Bone marrow (tissue), 2 donors: ENCODE measurements at regions not wholly inside any gene's neighbourhood (a gene's known extent, or its start where the extent isn't known, plus 50 kb on each side); places are given as distances from the start of the nearest gene placed in this dataset.
"Not testable (repeated sequence)": the region's sequence is repeated elsewhere in the genome, so short reads cannot be mapped to it uniquely, and the experiment has no call there.

Source experiments
- DNase-seq, 2 donors: peaks; one replicate each; lab custom pipeline; 2025; lab: John Stamatoyannopoulos, UW

GRCh38 chr13:43946281-43946680 lies 66.6 kb downstream of the LACC1 start:
- no peak for DNase-seq

GRCh38 chr13:43947897-43948458 lies 68.3 kb downstream of the LACC1 start:
- no peak for DNase-seq

DNA sequence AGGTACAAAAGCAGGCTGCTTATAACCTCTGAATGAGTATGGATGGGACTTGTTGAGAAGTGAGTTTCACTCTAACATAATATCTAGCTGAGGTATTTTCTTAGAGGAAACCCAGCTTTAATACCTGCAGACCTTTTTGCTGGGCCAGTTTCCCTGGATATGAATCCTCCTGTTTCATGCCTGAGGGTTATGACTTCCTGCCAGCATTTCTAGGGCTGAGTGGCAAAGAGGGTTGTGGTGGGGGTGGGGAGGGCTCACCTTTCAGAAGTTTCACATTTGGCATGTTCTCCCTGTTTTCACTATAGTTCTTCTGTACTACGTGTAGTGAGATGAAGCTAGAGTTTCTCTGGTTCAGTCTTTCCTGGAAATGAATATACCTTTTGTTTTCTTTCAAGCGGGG lies 73.7 kb downstream of the LACC1 start:
- DNase-seq: no peak

DNA sequence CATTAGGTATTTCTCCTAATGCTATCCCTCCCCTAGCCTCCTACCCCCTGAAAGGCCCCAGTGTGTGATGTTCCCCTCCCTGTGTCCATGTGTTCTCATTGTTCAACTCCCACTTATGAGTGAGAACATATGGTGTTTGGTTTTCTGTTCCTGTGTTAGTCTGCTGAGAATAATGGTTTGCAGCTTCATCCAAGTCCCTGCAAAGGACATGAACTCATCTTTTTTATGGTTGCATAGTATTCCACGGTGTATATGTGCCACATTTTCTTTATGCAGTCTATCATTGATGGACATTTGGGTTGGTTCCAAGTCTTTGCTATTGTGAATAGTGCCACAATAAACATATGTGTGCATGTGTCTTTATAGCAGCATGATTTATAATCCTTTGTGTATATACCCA lies 77.3 kb downstream of the LACC1 start:
- DNase-seq: not testable (repeated sequence)

GRCh38 chr13:43959291-43959690 lies 79.6 kb downstream of the LACC1 start:
- DNase-seq: no peak

GRCh38 chr13:43961909-43962308 lies 82.2 kb downstream of the LACC1 start:
- no peak for DNase-seq

GRCh38 chr13:43963726-43964125 lies 84.0 kb downstream of the LACC1 start:
- no peak for DNase-seq

GRCh38 chr13:43964698-43965458 lies 85.2 kb downstream of the LACC1 start:
- no peak for DNase-seq

DNA sequence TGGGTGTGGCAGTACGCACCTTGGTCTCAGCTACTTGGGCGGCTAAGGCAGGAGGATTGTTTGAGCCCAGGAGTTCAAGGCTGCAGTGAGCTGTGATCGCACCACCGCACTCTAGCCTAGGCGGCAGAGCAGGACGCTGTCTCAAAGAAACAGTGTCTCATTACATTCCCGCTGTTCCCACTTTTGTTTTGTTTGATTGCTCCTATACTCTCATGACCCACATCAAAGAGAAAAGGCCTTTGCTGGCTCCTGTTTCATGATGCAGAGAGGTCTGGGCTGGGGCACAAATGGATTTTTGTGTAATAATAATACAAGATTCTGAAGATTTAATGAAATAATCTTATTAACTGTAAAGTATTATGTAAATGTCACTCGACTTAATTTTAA lies 85.7 kb downstream of the LACC1 start:
- DNase-seq: no peak

- not testable (repeated sequence) for DNase-seq
Observed at GRCh38 chr13:43968251-43968942, 88.7 kb downstream of the LACC1 start.

DNA sequence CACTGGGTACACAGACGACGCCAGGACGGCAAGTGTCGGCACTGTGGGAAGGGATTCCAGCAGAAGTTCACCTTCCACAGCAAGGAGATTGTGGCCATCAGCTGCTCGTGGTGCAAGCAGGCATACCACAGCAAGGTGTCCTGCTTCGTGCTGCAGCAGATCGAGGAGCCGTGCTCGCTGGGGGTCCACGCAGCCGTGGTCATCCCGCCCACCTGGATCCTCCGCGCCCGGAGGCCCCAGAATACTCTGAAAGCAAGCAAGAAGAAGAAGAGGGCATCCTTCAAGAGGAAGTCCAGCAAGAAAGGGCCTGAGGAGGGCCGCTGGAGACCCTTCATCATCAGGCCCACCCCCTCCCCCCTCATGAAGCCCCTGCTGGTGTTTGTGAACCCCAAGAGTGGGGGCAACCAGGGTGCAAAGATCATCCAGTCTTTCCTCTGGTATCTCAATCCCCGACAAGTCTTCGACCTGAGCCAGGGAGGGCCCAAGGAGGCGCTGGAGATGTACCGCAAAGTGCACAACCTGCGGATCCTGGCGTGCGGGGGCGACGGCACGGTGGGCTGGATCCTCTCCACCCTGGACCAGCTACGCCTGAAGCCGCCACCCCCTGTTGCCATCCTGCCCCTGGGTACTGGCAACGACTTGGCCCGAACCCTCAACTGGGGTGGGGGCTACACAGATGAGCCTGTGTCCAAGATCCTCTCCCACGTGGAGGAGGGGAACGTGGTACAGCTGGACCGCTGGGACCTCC lies 89.4 kb downstream of the LACC1 start:
- not testable (repeated sequence) for DNase-seq

DNA sequence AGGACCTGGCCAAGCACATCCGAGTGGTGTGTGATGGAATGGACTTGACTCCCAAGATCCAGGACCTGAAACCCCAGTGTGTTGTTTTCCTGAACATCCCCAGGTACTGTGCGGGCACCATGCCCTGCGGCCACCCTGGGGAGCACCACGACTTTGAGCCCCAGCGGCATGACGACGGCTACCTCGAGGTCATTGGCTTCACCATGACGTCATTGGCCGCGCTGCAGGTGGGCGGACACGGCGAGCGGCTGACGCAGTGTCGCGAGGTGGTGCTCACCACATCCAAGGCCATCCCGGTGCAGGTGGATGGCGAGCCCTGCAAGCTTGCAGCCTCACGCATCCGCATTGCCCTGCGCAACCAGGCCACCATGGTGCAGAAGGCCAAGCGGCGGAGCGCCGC lies 90.2 kb downstream of the LACC1 start:
- not testable (repeated sequence) for DNase-seq

DNA sequence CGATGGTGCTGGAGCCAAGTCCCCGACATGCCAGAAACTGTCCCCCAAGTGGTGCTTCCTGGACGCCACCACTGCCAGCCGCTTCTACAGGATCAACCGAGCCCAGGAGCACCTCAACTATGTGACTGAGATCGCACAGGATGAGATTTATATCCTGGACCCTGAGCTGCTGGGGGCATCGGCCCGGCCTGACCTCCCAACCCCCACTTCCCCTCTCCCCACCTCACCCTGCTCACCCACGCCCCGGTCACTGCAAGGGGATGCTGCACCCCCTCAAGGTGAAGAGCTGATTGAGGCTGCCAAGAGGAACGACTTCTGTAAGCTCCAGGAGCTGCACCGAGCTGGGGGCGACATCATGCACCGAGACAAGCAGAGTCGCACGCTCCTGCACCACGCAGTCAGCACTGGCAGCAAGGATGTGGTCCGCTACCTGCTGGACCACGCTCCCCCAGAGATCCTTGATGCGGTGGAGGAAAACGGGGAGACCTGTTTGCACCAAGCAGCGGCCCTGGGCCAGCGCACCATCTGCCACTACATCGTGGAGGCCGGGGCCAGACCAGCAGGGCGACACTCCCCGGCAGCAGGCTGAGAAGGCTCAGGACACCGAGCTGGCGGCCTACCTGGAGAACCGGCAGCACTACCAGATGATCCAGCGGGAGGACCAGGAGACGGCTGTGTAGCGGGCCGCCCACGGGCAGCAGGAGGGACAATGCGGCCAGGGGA lies 91.0 kb downstream of the LACC1 start:
- not testable (repeated sequence) for DNase-seq

DNA sequence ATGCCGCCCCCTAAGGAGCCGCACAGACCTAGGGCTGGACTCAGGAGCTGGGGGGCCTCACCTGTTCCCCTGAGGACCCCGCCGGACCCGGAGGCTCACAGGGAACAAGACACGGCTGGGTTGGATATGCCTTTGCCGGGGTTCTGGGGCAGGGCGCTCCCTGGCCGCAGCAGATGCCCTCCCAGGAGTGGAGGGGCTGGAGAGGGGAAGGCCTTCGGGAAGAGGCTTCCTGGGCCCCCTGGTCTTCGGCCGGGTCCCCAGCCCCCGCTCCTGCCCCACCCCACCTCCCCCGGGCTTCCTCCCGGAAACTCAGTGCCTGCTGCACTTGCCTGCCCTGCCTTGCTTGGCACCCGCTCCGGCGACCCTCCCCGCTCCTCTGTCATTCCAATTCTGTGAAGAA lies 91.6 kb downstream of the LACC1 start:
- DNase-seq: not testable (repeated sequence)

- no peak for DNase-seq
Observed at GRCh38 chr13:43977911-43978310, 98.2 kb downstream of the LACC1 start.

GRCh38 chr13:43978688-43979087 lies 99.0 kb downstream of the LACC1 start:
- DNase-seq: no peak

GRCh38 chr13:43979492-43979891 lies 99.8 kb downstream of the LACC1 start:
- DNase-seq: no peak

DNA sequence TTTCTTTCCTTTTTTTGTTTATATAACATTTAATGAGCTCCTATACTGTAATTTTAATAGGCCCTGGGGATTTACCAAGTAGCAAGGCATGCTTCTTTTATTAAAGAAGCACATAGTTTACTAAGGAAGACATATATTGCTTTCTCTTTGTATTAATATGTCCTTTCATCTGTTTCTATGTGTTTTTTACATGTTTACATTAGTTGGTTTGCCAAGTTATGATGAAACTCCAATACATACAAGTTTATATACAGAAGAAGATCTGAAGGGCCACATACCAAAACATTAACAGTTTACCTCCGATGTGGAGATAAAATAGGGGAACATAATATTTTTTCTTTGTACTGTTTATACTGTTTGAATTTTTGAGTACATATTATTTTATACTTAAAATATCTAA lies 100.9 kb downstream of the LACC1 start:
- DNase-seq: no peak

- no peak for DNase-seq
Observed at GRCh38 chr13:43981091-43981490, 101.4 kb downstream of the LACC1 start.

DNA sequence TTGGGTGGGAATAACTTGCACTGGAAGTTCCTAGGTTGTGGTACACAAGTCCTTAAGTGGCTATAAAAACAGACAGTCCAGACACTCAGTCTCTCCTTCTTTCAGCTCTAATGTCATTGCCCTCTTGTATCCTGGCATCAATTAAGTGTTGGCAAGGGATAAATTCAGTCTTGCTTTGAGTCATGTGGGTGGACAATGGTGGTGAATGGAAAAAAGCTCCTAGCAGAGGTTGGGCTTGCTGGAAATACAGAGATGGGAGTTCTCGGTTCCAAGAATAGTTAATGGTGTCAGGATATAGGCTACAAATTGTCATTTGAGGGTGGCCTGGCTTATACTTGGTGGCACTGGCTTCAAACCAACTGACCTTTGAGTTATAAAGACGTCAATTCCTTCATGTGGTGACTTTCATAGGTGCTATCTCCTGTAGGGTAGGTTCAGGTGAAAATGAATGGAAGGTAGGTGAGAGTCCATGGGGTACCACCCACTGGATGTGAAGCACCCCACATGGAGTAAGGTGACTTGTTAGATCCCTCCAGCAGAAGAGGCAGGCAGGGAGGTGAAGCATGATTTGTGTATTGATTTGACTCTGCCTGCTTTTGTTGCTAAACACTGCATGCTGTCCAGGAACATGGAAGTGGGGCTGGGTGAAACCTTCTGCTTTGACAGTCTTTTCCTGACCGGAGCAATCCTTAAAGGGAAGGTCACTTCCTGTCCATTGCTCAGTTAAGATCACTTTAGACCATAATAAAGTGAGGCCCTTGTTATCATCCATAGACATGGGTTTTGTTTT lies 102.0 kb downstream of the LACC1 start:
- DNase-seq: no peak

- DNase-seq: no peak
Observed at GRCh38 chr13:43983373-43983772, 103.7 kb downstream of the LACC1 start.
